Testis (tissue), 2 donors: ENCODE measurements at regions not wholly inside any gene's neighbourhood (a gene's known extent, or its start where the extent isn't known, plus 50 kb on each side); places are given as distances from the start of the nearest gene placed in this dataset.

Experiments
- CTCF ChIP-seq, 3 experiments: fragments of 450-650 bp in 2 of 3; fragments of 200-600 bp in 1 of 3; sonication (generic) in 1 of 3; IDR thresholded peaks; one replicate each; pipeline ENCODE4 v1.5.1; 2016 to 2019; ENCODE audit warnings: antibody characterized with exemption in 3 of 3, mild to moderate bottlenecking in 2 of 3, moderate library complexity in 1 of 3
- POLR2A ChIP-seq: fragments of 450-650 bp; IDR thresholded peaks from one replicate; pipeline ENCODE4 v1.6.1; 2017; ENCODE audit warnings: antibody characterized with exemption, mild to moderate bottlenecking, moderate library complexity

- TF ChIP-seq CTCF (IDR thresholded peaks at IDR 0.05) (no peak), POLR2A (no peak)
These were observed 248.0 kb downstream of the WDR11 start for GRCh38 chr10:121099181-121099580.
